Tibial nerve (tissue), 4 donors: ENCODE measurements at regions not wholly inside any gene's neighbourhood (a gene's known extent, or its start where the extent isn't known, plus 50 kb on each side); places are given as distances from the start of the nearest gene placed in this dataset.

Experiments used
- DNase-seq, 2 donors: peaks; one replicate each; pipeline ENCODE4 v3.0.0-alpha.2; 2019; ENCODE audit warnings: low spot score in 2 of 2
- H3K27ac ChIP-seq, 4 donors: fragments of 200-600 bp; sonication (generic) in 3 of 4; one replicate each; pipeline ENCODE4 v1.5.1; 2017 to 2019; ENCODE audit warnings: mild to moderate bottlenecking in 1 of 4
- H3K27me3 ChIP-seq, 2 donors: fragments of 200-600 bp; sonication (generic) in 1 of 2; one replicate each; pipeline versions ENCODE4 v1.5.1 to v1.6.0; 2017 to 2019
- H3K36me3 ChIP-seq, 3 donors: fragments of 200-600 bp; sonication (generic); one replicate each; pipeline ENCODE4 v1.5.1; 2018 to 2019
- H3K4me1 ChIP-seq, 4 donors: fragments of 200-600 bp; sonication (generic) in 3 of 4; one replicate each; pipeline ENCODE4 v1.5.1; 2017 to 2019
- H3K4me3 ChIP-seq, 4 donors: fragments of 200-600 bp; sonication (generic) in 3 of 4; one replicate each; pipeline ENCODE4 v1.5.1; 2017 to 2019; ENCODE audit warnings: mild to moderate bottlenecking in 1 of 4, moderate library complexity in 1 of 4
- H3K9me3 ChIP-seq, 4 donors: fragments of 200-600 bp; sonication (generic) in 3 of 4; one replicate each; pipeline ENCODE4 v1.5.1; 2017 to 2019
- CTCF ChIP-seq, 5 experiments: fragments of 200-600 bp in 3 of 5; fragments of 450-650 bp in 2 of 5; sonication (generic) in 3 of 5; IDR thresholded peaks; one replicate each; pipeline ENCODE4 v1.5.1; 2016 to 2019; ENCODE audit warnings: antibody characterized with exemption in 5 of 5, mild to moderate bottlenecking in 3 of 5, moderate library complexity in 2 of 5
- EP300 ChIP-seq, 2 donors: sonication (generic); formaldehyde crosslinking; IDR thresholded peaks; one replicate each; pipeline ENCODE4 v1.6.1; 2017; ENCODE audit warnings: antibody characterized with exemption in 2 of 2, mild to moderate bottlenecking in 1 of 2
- POLR2A ChIP-seq, 2 donors: fragments of 450-650 bp; IDR thresholded peaks; one replicate each; pipeline ENCODE4 v1.6.1; 2017; ENCODE audit warnings: antibody characterized with exemption in 2 of 2, mild to moderate bottlenecking in 2 of 2, moderate library complexity in 2 of 2
- WGBS, 2 donors: methylation state at CpG; one replicate each; pipeline ENCODE4 v1.1.5; 2018; 5-methylcytosine and 5-hydroxymethylcytosine counted together

- no peaks in the 10 kb centered on the region for H3K4me1 ChIP-seq
- H3K4me3 ChIP-seq, result no peak overlapping the region
- H3K27me3 ChIP-seq, result no peaks in the 10 kb centered on the region
- no peak overlapping the region for H3K27ac ChIP-seq
- DNase-seq, result no peak
- H3K36me3 ChIP-seq, result no peaks in the 10 kb centered on the region
- TF ChIP-seq CTCF (IDR thresholded peaks at IDR 0.05) (no peak), POLR2A (IDR thresholded peaks at IDR 0.05) (no peak), EP300 (IDR thresholded peaks at IDR 0.05) (no peak)
- 69 to 76% methylated on average over 1 of the region's 1 CpG for WGBS, 2 donors
- H3K9me3 ChIP-seq, result no peaks in the 10 kb centered on the region
Measured at GRCh38 chr18:53950545-53950944, 273.9 kb downstream of the MBD2 start.

- Histone ChIP-seq H3K9me3 (peaks cover 0 to 12% (median 0%) of the 10 kb centered on the region in 4 donors), H3K4me1 (no peaks in the 10 kb centered on the region), H3K4me3 (no peak overlapping the region), H3K36me3 (no peaks in the 10 kb centered on the region), H3K27ac (no peak overlapping the region), H3K27me3 (no peaks in the 10 kb centered on the region)
- DNase-seq, result no peak
- TF ChIP-seq EP300 (IDR thresholded peaks at IDR 0.05) (no peak), CTCF (IDR thresholded peaks at IDR 0.05) (no peak), POLR2A (IDR thresholded peaks at IDR 0.05) (no peak)
Measured at GRCh38 chr18:53948991-53949390, 275.5 kb downstream of the MBD2 start.

DNA sequence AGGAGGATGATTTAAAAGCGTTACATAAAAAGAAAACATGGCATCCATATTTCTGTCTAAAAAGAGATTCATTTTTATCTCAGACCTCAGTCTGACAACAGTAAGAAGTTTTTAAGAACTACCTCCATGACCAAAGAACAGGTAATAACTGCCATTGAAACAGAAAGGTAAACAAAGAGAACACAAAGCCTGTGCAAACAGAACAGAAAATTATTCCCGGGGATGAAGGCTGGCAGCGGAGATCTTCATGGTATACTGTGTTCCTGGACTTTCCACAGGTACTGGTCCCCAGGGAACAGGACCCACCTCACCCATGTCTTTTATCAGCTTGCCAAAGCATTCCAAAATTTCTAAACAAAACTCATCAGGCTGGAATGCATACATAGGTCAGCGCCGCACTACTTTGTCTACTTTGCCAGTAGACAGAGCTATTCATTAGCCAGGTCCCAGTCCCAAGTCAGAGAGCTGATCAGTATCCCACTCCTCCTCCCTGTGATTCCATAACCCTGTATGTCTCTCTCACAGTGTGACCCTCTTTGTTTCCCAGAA is 277.3 kb downstream of the MBD2 start:
- whole genome bisulfite sequencing, 2 donors, result 91 to 95% methylated on average over 5 of the region's 5 CpGs
- no peak overlapping the region for H3K27ac ChIP-seq

DNA sequence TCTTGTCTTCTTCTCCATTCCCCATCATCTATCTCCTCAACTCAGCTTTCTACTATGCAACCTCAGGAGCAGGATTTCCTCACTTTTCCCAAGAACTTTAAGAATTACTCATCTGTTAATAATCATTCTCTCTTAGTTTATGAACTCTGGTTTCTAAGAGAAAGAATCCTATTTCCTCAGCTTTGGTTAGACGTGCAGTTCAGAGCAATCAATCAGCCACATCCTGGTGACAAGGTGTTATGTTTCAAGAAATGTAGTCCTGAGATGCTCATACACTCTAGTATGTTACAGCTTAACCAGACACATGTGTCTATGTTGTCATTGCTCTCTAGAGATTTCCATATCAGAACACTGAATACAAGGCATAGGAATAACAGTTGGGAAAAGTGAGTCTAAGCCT is 277.9 kb downstream of the MBD2 start:
- H3K27ac ChIP-seq, result no peak overlapping the region
- H3K4me3 ChIP-seq, result no peak overlapping the region
- no peak for DNase-seq
- H3K4me1 ChIP-seq, result no peaks in the 10 kb centered on the region
- 31 to 46% methylated on average over 1 of the region's 1 CpG for WGBS, 2 donors
- TF ChIP-seq EP300 (IDR thresholded peaks at IDR 0.05) (no peak), CTCF (IDR thresholded peaks at IDR 0.05) (no peak), POLR2A (IDR thresholded peaks at IDR 0.05) (no peak)
- peaks cover 0 to 13% (median 0%) of the 10 kb centered on the region in 4 donors for H3K9me3 ChIP-seq
- no peaks in the 10 kb centered on the region for H3K27me3 ChIP-seq
- H3K36me3 ChIP-seq, result no peaks in the 10 kb centered on the region

More for the DNA sequence above, 277.3 kb downstream of the MBD2 start:
- no peak for DNase-seq
- TF ChIP-seq POLR2A (IDR thresholded peaks at IDR 0.05), result no peak
- no peak for TF ChIP-seq CTCF (IDR thresholded peaks at IDR 0.05)
- no peak for TF ChIP-seq EP300 (IDR thresholded peaks at IDR 0.05)
- H3K4me3 ChIP-seq, result no peak overlapping the region
- no peaks in the 10 kb centered on the region for H3K4me1 ChIP-seq
- no peaks in the 10 kb centered on the region for H3K36me3 ChIP-seq
- H3K9me3 ChIP-seq, result peaks cover 0 to 13% (median 0%) of the 10 kb centered on the region in 4 donors
- no peaks in the 10 kb centered on the region for H3K27me3 ChIP-seq

DNA sequence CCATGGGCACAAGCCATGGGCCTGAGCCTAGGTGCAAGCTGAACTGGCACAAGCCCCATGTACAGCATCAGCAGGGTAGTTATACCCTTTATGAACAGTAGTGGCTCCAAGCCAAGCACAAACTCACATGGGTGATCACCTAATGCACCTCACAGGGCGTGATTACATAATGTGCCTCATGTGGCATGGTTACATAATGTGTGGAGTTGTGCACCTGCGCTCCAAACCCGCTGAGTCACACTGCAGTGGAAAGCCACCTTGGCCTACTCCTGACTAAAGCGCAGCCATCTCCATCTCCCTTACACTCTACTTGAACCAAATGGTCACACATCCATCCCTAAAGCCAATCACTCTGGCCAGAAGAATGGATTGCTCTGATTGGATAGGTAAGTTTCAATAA is 279.7 kb downstream of the MBD2 start:
- Histone ChIP-seq H3K4me1 (no peaks in the 10 kb centered on the region), H3K9me3 (peaks cover 0 to 13% (median 0%) of the 10 kb centered on the region in 4 donors), H3K27me3 (no peaks in the 10 kb centered on the region), H3K4me3 (no peak overlapping the region), H3K27ac (no peak overlapping the region), H3K36me3 (no peaks in the 10 kb centered on the region)
- TF ChIP-seq POLR2A (IDR thresholded peaks at IDR 0.05) (no peak), EP300 (IDR thresholded peaks at IDR 0.05) (no peak), CTCF (IDR thresholded peaks at IDR 0.05) (no peak)
- 92 to 99% methylated on average over 4 of the region's 4 CpGs for WGBS, 2 donors
- DNase-seq, result no peak
